ENCODE measurements at regions not wholly inside any gene's neighbourhood (a gene's known extent, or its start where the extent isn't known, plus 50 kb on each side); places are given as distances from the start of the nearest gene placed in this dataset.
"Not testable (repeated sequence)": the region's sequence is repeated elsewhere in the genome, so short reads cannot be mapped to it uniquely, and the experiment has no call there.

DNA sequence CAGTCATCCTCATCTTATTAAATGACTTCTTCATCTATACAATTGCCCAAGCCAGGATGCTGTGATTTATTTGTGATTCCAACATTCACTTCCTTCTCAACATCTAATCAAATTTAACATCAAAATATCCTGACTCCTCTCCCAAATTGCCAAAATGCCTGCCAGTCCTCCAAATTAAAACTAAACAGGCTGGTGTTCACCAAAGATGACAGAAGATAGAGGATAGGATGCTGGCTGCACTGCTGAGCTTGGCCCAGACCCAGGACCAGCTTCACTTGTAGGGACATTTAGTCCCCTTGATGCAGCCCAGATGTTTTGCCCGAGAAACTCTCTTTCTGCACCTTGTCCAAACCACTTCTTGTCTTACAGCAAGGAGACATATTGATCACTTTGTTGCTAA lies 540.0 kb upstream of the CNTNAP5 start:
- DNase-seq = no peak

DNA sequence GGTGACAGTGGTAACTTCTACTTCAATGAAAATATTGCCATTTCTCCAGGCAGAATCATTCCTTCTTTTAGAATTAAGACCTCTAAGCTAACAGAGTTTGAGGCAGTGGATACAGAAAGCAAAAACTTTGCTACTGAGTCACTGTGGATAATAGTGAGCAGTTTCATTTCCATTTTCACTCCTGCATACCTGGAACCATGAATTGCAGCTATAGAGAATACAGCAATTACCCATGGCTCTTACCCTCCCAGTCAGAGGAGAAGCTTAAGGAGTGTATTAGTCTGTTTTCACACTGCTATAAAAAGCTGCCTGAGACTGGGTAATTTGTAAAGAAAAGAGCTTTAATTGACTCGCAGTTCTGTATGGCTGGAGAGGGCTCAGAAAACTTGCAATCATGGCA lies 531.4 kb upstream of the CNTNAP5 start:
- DNase-seq = no peak

DNA sequence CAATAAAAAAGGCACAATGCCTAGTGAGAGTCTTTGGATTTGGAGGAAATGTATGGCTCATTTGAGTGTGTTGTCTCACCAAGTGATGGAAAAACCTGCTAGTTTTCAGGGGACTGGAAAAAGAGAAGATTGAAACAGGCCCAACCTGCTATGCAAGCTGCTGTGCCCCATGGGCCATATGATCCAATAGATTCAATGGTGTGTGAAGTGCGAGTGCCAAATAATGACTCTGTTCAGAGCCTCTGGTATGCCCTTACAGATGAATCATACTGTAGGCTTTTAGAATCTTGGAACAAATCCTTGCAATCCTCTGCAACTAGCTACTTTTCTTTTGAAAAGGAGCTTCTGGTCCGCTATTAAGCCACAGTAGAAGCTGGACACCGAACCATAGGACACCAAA lies 529.8 kb upstream of the CNTNAP5 start:
- DNase-seq = no peak

DNA sequence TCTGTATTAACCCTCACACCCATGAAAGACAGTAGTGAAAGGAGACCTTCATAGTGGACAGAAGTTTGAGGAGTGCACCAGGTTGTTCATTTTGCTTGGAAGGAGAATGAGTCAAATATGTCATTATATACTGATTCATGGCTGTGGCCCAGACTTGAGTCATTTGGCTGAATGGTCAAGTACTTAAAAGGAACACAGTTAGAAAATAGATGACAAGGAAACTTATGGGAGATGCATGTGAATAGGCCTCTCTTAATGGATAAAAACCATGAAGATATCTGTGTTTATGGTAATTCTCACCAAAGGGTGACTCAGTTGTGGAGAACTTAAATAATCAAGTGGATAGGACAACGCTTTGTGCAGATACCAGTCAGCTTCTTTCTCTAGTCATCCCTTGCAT lies 524.7 kb upstream of the CNTNAP5 start:
- DNase-seq = no peak

DNA sequence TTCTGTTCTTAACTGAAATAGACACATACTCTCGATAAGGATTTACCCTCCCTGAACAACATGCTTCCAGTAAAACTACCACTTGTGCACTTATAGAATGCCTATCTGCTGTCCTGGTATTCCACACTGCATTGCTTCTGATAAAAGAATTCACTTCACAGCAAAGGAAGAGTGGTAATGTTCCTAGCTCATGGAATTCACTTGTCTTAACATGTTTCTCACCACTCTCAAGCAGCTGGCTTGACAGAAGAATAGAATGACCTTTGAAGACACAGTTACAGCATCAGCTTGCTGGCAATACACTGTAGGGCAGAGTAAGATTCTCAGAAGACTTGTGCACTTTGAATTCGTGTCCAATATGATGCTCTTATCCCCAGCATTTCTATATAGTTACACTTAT lies 524.1 kb upstream of the CNTNAP5 start:
- DNase-seq = no peak

DNA sequence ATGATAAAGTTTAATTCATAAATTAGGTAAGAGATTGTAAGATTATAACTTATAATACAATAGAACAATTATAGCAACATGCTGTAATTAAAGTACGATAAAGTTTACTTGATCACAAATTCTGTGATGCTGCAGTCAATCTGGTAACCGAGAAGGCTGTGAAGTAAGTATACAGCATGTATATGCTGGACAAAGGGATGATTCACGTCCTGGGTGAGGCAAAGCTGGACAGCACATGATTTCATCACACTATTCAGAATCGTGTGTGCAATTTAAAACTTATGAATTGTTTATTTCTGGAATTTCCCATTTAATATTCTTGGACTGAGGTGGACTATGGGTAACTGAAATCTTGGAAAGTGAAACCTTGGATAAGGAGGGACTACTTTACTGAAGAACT lies 522.2 kb upstream of the CNTNAP5 start:
- DNase-seq = no peak

DNA sequence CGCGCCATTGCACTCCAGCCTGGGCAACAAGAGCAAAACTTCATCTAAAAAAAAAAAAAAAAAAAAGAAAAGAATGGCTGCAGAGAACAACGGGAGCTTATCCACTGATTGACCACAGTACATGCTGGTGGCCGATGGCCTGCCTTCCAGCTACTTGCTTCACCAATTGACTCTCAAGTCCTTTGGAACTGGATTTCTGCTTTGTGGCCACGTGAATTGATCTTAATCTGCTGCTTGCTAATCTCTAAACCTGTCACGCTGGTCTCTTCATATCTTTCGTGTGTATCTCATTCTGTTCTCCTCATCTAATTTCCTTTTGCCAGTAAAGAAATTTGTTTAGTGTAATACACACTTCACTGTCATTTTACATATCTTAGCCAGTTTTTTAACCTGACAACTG lies 512.5 kb upstream of the CNTNAP5 start:
- DNase-seq = no peak

DNA sequence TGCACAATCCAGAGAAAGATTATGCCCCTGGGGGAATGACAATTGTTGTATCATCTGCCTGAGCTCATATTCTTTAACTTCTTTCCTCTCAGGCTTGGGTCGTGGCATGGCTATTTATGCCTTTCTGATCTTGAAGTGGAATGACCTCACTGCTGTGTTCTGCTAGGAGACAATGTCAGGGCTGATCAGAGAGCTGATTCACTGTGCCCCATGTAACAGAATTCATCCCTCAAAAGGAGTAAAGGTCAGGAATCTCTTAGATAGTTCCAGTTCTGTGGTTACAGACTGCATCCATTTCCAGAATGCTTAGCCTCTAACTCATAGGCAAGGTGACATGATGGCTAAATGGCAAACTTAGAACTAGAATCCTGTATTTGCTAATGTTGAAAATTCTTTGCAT lies 511.7 kb upstream of the CNTNAP5 start:
- no peak for DNase-seq

DNA sequence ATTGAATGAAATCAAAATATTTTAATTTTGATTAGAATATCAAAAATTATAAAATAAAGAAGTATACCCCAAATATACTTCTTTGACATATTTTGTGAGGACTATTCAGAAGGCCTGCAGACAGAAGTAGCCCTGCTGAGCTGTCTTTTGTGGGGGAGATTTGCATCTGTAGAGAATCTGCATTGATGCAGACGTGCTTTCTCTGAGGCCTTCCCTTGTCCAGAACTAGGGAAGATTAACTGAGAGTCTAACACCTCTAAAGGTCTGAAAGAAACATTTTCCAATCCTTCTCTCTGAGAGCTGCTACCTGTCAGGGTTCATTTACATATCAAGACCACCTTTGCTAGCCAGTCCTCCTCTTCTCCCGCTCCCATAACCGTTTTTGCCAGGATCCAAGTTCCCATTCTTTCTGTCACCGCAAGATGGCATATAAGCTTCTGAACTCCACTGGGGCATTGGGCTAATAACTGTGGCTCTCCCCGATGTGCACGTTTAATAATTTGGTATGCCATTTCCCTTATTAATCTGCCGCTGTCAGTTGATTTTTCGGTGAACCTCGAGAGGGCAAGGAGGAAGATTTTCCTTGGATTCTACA lies 510.4 kb upstream of the CNTNAP5 start:
- DNase-seq = no peak

DNA sequence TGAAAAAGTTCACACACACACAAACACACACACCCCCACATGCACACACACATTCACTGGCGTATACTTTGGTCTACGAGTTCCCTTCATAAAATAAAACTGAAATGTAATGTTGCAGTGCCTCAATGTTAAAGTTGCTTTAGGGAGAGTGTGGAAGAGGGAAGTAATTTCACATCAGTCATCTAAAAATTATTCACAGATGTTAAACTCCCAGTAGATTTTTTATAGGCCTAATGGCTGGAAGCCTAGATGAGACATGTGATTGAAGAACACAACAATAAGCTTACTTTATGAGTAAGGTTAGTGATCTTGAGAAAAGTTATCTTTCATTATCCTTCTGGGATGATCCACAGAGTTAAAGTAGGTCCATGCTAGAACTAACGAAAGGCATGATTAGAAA lies 506.7 kb upstream of the CNTNAP5 start:
- no peak for DNase-seq

DNA sequence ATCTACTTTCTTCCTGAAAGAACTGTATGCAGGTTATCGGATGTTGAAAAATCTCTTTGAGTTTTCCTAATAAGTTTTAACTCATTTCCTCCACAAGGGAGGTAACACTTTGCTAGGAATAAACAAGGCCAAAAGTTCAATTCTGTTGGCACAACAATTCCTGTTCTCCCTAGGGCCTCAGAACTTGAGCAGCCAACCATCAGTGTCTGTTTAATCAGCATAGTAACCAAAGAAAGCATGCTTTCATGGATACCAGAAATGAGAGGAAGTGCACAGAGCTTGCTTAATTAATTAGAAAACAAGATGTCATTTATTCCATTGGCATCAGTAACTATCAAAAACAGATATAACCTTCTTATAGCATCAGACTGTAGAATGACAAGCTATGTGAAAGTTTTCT lies 503.2 kb upstream of the CNTNAP5 start:
- DNase-seq = no peak

DNA sequence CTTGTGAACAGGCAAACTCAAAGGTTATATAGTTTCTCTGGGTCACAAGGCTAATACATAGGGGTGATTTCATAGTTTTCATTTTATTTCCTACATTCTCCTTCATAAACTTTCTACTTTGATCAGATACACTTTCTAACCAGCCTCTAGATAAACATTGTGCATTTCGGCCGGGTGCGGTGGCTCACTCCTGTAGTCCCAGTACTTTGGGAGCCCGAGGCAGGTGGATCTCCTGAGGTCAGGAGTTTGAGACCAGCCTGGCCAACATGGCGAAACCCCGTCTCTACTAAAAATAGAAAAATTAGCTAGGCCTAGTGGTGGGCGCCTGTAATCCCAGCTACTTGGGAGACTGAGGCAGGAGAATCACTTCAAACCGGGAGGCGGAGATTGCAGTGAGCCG lies 502.6 kb upstream of the CNTNAP5 start:
- not testable (repeated sequence) for DNase-seq

DNA sequence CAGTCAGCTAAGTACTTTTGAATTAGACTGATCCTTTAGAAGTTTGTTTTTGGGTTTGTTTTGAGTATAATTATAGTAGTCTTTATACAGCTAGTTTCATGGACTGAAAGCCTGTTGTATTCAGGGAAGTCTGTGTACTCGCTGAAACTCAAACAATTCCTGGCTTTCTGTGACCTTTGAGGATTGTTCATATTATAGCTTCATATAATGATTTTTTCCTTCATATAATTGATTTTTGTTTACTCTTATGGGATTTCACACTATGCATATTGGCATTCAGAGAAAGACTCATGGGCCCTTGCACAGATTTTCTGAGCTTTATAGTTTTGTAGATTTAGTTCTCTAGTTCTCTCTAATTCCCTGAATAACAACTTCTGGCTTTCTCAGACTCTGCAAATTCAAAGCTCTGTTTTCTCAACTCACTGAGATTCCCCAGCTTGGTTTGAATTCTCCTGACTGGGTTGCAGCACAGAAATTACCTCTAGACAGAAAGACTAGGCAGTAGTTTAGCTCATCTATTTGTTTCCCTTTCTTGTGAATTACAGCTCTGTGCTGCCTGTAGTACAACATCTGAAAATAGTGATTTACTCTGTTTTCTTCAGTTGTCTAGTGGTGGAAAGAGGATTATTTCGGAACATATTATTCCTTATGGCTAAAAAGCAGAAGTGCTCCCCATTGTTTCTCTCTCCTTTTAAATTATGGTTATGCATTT lies 495.9 kb upstream of the CNTNAP5 start:
- no peak for DNase-seq

DNA sequence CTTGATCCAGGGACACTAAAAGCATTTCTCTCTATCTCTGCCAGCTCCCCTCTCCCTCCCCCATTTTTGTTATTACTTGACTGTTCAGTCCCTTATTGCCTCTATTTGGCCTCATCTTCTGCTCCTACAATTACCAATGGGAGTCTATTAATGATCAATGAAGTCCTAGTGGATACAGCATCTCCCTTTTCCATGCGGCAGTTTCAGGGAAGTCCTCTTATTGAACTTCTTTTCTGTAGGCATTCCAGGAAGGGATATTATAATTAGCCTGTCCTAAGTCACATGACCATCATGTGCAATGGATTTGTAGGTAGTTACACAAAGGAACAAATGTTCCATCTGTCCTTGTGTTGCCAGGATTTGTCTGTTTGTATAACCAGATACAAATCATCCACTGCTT lies 495.1 kb upstream of the CNTNAP5 start:
- no peak for DNase-seq

DNA sequence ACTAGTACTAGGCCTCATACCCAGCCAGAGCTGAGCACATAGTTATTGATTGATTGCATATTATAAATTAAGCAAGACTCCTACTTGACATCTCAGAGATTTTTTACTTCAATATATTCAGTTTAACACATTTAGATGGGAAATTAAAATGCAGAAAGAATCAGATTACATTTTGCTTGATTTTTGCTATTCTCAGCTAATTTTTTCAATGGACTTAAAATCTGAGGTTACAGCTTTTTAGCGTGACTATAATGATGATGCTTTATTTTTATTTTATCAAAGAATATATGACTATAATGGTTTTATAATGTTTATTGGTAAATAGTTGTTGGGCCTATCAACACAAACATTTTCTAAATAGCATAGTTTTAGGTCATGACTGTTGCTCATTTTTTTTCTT lies 493.0 kb upstream of the CNTNAP5 start:
- DNase-seq = no peak

DNA sequence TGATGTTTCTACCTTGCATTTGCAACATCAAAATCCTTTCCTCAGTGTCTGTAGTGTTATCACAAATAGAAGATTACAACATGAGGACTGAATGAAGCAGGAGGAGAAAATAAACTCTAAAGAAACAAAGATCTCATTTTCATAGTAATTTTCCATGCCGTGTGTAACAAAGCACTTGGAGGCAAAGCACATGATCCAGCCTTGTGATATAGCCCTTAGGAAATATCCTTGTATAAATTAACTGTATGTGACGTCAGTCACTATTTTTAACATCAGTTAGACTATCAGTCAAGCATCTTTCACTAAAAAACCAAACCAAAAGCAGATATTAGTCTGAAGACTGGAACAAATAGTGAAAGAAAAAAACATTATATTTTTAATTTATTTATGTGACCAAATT lies 492.1 kb upstream of the CNTNAP5 start:
- no peak for DNase-seq

DNA sequence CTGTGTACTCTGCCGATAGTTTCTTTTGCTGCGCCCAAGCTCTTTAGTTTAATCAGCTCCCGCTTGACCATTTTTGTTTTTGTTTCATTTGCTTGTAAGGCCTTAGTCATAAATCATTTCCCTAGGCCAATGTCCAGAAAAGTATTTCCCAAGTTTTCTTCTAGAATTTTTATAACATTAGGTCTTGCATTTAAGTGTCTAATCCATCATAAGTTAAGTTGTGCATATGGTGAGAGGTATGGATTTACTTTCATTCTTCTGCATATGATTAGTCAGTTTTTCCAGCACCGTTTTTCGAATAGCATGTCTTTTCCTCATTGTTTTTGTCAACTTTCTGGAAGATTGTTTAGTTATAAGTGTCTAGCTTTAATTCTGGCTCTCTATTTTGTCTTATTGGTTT lies 484.8 kb upstream of the CNTNAP5 start:
- no peak for DNase-seq

DNA sequence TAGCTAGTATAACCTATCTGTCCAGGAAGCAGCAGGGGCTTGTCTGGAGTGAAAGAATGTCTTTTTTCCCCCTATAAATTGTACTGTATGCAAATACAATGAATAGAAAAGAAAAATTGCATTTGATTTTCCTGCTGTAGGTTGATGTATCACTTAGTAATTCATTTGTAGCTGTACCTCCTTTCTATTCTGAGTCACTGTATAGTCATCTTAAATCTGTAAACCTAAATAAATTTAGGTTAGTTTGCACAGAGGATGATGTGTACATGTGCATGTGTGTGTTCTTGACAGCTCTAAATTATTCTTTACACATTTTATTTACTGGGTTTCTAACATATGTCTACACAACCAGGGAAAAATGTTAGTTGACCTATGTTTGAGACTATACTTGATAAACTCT lies 478.7 kb upstream of the CNTNAP5 start:
- DNase-seq = no peak

DNA sequence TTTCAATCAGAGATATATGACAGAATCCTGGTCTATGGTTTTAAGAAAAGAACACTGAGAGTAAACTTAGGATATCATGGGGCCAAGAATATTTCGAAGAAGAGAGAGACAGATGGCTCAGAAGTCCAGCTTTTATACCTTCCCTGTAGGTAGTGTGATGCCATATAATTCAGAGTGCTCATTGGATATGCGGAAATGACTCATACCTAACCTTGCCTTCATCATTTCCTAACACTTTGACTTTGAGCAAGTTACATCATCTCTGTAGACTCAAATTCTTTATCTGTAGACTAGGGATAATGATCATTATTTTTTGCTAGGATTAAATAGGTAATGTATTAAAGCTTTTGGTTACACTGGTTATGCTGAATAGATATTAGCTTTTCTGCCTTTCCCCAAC lies 461.6 kb upstream of the CNTNAP5 start:
- DNase-seq = no peak

DNA sequence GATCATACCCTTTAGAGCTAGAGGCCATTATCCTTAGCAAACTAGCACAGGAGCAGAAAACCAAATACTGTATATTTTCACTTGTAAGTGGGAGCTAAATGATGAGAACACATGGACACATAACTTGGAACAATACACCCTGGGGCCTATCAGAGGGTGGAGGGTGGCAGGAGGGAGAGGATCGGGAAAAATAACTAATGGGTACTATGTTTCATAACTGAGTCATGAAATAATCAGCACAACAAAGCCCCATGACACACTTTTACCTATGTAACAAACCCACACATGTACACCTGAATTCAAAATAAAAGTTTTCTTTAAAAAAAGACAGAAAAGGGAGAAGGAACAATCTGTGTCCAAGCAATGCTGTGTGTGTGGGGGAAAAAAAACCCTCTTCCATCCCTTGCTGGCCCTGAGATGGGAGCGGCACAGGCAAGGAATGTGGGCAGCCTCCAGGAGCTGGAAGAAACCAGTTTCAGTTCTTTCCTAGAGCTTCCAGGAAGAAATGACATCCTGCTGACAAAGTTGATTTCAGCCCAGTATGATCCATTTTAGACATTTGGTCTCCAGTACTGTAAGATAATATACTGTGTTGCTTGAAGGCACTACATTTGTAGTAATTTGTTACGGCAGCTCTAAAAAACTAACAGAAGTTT lies 458.7 kb upstream of the CNTNAP5 start:
- DNase-seq = no peak

DNA sequence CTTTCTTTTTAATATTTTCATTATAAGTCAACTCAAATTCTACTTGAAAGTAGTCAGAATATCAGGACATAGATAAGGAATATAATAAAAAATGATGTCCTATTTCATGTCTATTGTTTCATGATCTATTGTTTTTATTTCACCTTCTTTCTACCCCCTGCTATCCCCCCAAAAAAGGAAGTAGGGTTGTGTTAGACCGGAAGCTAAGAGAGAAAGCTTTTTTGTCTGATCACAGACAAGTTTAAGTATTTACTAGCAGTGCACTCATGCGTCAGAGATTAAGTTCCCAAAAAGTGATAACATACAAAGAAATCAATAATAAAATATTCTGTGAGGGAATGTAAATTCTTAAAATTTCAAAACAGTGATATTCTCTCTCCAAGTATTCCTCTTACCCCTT lies 447.1 kb upstream of the CNTNAP5 start:
- DNase-seq = no peak

DNA sequence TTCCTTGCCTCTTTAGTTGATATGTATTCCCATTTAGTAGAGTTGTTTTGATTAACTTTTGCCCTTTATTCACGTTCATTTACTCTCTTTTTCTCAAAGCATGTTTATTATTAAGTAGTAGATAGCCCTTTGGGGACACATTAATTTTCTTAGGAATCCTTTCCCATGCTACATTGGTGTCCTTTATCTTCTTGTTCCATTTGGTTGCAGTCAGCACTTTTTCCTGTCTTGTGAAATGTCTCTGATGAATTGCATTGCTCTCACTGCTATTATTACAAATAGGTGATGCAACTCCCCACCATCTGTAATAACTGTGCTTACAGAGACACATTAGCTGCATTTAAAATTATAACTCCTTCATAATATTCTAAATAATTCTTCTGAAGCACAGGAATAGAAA lies 428.5 kb upstream of the CNTNAP5 start:
- no peak for DNase-seq

DNA sequence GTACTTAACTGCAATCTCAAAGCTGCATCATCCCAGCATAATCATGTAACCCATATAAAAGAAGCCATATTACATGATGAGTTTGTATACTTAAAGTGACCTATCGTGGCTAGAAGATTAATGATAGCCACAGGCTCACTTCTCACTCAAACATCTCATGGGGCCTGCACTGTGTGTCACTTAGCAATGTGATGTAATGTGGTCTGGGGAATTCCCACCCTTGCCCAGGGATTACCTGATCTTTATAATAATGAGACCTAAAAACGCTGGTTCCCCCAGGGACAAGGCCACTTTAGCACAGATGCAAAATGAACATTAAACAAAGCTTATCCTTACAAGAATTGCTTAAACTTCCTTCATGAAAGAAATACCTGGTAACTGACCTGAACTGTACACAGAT lies 427.1 kb upstream of the CNTNAP5 start:
- no peak for DNase-seq

DNA sequence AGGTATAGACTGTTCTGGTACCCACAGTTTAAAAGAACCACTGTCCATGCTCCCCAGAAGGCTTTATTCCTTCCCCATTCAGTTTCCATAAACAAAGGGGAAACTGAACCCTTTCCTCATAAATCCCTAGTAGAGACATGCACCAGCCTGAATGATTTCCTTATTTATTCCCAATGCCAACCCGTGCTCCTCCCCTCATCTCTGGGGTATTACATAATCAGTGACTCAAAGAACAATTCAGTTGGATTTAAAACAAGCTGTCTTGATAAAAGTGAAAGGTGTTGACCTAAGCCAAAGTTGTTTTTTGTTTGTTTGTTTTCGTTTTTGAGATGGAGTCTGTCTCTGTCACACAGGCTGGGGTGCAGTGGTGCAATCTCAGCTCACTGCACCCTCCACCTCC lies 418.5 kb upstream of the CNTNAP5 start:
- DNase-seq = no peak

DNA sequence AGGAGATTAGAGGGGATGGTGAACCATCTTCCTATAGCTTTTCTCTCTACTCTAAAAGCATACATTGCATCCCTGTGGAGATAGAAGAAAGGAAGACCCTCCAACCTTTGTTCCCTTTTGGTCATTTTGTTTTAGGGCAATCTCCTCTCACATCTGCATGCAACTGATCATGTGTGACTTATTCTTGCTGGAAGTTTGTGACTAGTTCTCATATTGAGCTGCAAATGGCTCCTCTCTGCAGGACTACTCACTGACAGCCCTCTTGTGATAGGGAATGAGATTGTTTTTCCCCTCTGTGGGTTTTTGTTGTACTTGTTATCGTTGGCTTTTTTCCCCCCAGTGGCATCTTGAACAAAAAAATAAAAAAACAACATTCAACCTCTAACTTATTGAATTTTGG lies 416.0 kb upstream of the CNTNAP5 start:
- DNase-seq = no peak
